MCF 10A (cell line): ENCODE measurements at regions not wholly inside any gene's neighbourhood (a gene's known extent, or its start where the extent isn't known, plus 50 kb on each side); places are given as distances from the start of the nearest gene placed in this dataset.
"Not testable (repeated sequence)": the region's sequence is repeated elsewhere in the genome, so short reads cannot be mapped to it uniquely, and the experiment has no call there.

Source experiments
- BruUV-seq: library from RNA; stranded (reverse); fragments of 400-500 nt; replicated peaks from 2 replicates; lab custom pipeline; 2021; lab: Mats Ljungman, UMichigan
- CTCF ChIA-PET: fragments of 300-600 bp; sonication (Branson Sonifier 250); formaldehyde crosslinking; extraction: SDS; loops from one replicate; lab custom pipeline; 2021; ENCODE audit warnings: antibody characterized with exemption, inconsistent platforms; lab: Yijun Ruan, JAX
- POLR2A ChIA-PET: fragments of 300-600, 350-650 bp; sonication (Branson Sonifier 250); formaldehyde crosslinking; extraction: SDS; loops from one replicate; lab custom pipeline; 2020; ENCODE audit warnings: antibody characterized with exemption, inconsistent platforms; lab: Yijun Ruan, JAX
- DNase-seq: peaks from one replicate; pipeline ENCODE4 v3.0.0-alpha.2; 2018; ENCODE audit not compliant: unreplicated experiment
- H3K27ac Mint-ChIP-seq: one replicate; pipeline ENCODE4 v1.8.0; 2022; ENCODE audit warnings: mild to moderate bottlenecking, low read depth, mixed read lengths; ENCODE audit not compliant: unreplicated experiment
- H3K27me3 Mint-ChIP-seq: one replicate; pipeline ENCODE4 v1.8.0; 2022; ENCODE audit warnings: mixed read lengths; ENCODE audit not compliant: insufficient read depth, unreplicated experiment
- H3K36me3 Mint-ChIP-seq: one replicate; pipeline ENCODE4 v1.8.0; 2022; ENCODE audit warnings: mild to moderate bottlenecking, moderate library complexity, mixed read lengths; ENCODE audit not compliant: insufficient read depth, unreplicated experiment
- H3K4me1 Mint-ChIP-seq: one replicate; pipeline ENCODE4 v1.8.0; 2022; ENCODE audit warnings: mixed read lengths; ENCODE audit not compliant: insufficient read depth, unreplicated experiment
- H3K4me3 Mint-ChIP-seq: one replicate; pipeline ENCODE4 v1.8.0; 2022; ENCODE audit warnings: mild to moderate bottlenecking, moderate library complexity, mixed read lengths; ENCODE audit not compliant: unreplicated experiment
- H3K9me3 Mint-ChIP-seq: one replicate; pipeline ENCODE4 v1.8.0; 2022; ENCODE audit warnings: mixed read lengths; ENCODE audit not compliant: unreplicated experiment
- intact Hi-C: fragments of 100-400 bp; cut with micrococcal nuclease; formaldehyde crosslinking; loops from 2 replicates; pipeline ENCODE4 v1.14.1; 2022
- TF ChIP-seq, protein P1 (sequence below): fragments of 200-600 bp; IDR thresholded peaks from one replicate; pipeline ENCODE4 v1.8.0; 2022; ENCODE audit warnings: antibody characterized with exemption, mild to moderate bottlenecking; ENCODE audit not compliant: unreplicated experiment

DNA sequence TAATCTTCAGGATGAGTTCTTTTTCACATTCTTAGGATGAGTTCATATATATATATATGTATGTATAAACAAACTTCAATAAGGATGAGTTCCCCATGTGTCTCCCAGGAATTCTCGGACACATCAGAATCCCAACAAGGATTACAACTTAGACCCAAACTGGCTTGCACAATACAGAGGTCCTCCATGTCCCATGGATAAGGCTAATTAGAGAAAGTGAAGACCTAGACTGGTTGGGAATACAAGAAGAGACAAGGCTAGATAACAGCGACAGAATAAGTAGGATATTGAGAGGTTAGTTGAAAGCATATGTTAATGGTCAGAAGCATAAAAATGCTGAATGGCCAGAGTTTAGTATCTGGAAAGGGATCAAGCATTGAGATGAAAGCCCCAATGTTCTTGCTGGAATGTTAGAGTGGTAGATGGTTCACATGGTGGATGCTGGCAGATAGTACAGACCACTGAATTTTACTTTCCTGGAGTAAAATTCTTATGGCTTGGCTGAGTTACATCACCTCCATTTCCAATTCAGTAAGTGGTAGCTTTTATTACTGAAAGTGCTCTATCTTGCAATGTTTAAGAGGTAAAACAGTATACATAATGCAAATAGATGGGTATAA lies 154.9 kb upstream of the EPHA4 start:
- POLR2A ChIA-PET: no interaction called here
- Mint-ChIP-seq H3K27me3 (no peaks in the 10 kb centered on the region), H3K4me3 (no peak overlapping the region), H3K4me1 (no peaks in the 10 kb centered on the region), H3K36me3 (no peaks in the 10 kb centered on the region), H3K27ac (no peak overlapping the region), H3K9me3 (peaks cover 19% of the 10 kb centered on the region)
- DNase-seq: no peak
- intact Hi-C loops: no loop called here
- TF ChIP-seq, protein P1, sequence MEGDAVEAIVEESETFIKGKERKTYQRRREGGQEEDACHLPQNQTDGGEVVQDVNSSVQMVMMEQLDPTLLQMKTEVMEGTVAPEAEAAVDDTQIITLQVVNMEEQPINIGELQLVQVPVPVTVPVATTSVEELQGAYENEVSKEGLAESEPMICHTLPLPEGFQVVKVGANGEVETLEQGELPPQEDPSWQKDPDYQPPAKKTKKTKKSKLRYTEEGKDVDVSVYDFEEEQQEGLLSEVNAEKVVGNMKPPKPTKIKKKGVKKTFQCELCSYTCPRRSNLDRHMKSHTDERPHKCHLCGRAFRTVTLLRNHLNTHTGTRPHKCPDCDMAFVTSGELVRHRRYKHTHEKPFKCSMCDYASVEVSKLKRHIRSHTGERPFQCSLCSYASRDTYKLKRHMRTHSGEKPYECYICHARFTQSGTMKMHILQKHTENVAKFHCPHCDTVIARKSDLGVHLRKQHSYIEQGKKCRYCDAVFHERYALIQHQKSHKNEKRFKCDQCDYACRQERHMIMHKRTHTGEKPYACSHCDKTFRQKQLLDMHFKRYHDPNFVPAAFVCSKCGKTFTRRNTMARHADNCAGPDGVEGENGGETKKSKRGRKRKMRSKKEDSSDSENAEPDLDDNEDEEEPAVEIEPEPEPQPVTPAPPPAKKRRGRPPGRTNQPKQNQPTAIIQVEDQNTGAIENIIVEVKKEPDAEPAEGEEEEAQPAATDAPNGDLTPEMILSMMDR: no peak
- CTCF ChIA-PET: no interaction called here
- BruUV-seq: no TSS peak

DNA sequence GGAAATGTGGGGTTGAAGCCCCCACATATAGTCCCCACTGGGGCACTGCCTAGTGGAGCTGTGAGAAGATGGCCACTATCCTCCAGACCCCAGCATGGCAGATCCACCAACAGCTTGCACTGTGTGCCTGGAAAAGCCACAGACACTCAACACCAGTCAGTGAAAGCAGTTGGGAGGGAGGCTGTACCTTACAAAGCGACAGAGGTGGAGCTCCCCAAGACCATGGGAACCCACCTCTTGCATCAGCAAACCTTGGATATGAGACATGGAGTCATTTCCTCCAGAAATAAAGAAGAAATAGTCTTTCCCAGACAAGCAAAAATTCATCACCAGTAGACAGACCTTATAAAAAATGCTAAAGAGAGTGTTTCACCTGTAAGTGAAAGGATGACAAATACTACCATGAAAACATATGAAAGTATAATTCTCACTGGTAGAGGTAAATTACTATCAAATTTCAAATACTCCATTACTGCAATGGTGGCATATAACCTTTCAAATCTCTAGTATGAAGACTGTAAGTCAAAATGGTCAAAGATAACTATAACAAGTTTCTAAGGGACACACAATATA lies 152.6 kb upstream of the EPHA4 start:
- DNase-seq: no peak
- H3K36me3 Mint-ChIP-seq: no peaks in the 10 kb centered on the region
- intact Hi-C loops: no loop called here
- ChIA-PET POLR2A (interaction anchor here (1.2 kb wide), 1 partner anchor 26 kb away, joined by 3 read pairs; no protein-coding TSS in a partner anchor), CTCF (interaction anchor here (0.6 kb wide), 2 partner anchors 139 to 1053 kb away, joined by 3 read pairs; no protein-coding TSS in a partner anchor)
- BruUV-seq: no TSS peak
- H3K9me3 Mint-ChIP-seq: peaks cover 27% of the 10 kb centered on the region
- TF ChIP-seq, protein P1: no peak
- no peak overlapping the region for H3K27ac Mint-ChIP-seq
- no peak overlapping the region for H3K4me3 Mint-ChIP-seq
- no peaks in the 10 kb centered on the region for H3K4me1 Mint-ChIP-seq
- no peaks in the 10 kb centered on the region for H3K27me3 Mint-ChIP-seq

DNA sequence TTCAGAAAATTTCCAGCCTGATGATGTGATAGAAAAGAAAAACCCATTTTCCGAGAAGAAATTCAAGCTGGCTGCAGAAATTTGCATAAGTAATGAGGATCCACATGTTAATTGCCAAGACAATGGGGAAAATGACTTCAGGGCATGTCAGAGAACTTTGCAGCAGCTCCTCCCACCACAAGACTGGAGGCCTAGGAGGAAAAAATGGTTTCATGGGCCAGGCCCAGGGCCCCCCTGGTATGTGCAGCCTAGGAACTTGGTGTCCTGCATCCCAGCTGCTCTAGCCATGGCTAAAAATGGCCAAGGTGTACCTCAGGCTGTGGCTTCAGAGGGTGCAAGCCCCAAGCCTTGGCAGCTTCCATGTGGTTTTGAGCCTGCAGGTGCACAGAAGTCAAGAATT lies 152.0 kb upstream of the EPHA4 start:
- H3K4me3 Mint-ChIP-seq, DNase-seq, H3K27me3 Mint-ChIP-seq, intact Hi-C loops, BruUV-seq, H3K4me1 Mint-ChIP-seq, H3K36me3 Mint-ChIP-seq, H3K27ac Mint-ChIP-seq: not testable (repeated sequence)
- ChIA-PET CTCF (interaction anchor here (0.6 kb wide), 1 partner anchor 139 kb away, joined by 3 read pairs; no protein-coding TSS in a partner anchor), POLR2A (interaction anchor here (1.2 kb wide), 1 partner anchor 26 kb away, joined by 3 read pairs; no protein-coding TSS in a partner anchor)
- peaks cover 27% of the 10 kb centered on the region for H3K9me3 Mint-ChIP-seq

DNA sequence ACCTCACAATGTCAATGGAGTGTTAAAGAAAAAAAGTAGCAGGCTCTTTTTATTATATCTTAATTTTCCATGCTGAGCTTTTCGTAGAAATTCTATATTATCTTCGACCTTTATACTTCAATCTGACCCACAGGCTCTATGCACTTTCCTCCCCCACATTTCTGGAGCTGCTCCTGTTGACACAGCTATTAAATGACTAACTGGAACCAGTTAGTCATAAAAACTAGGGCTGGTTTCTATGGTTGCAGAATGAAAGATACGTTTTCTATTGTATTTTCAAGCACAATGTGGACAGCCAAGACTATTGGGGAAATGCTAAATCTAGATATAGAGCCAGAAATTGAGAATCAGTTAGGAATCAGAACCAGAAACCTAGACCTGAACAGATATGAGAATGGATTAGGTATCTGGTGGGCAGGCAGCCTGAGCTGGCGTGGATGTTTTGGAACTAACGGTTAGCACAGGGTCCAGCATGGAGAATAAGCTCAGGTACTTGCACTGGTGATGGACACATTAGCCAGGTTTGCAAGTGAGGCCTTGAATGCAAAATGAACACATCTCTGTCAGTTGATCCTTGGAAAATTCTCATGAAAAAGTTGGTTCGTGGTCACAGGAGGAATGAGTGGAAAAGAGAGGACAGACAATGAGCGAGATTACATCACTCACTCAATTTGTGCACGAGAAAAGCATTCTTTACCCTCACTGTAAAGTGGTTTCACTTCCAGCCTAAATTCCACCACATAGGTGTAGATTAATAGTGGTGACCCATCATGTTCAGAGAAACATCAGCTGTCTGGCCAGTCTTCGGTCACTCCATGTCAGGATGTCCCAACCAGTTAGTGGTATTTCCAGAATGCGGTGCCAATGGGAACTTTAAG lies 144.6 kb upstream of the EPHA4 start:
- Mint-ChIP-seq H3K9me3 (peaks cover 4% of the 10 kb centered on the region), H3K36me3 (no peaks in the 10 kb centered on the region), H3K4me1 (peaks cover 9% of the 10 kb centered on the region), H3K27me3 (no peaks in the 10 kb centered on the region), H3K4me3 (no peak overlapping the region), H3K27ac (peak overlapping the region; percentile 54)
- intact Hi-C loops: no loop called here
- no TSS peak for BruUV-seq
- ChIA-PET POLR2A (interaction anchor here (0.5 to 0.7 kb wide), 3 partner anchors 109 to 371 kb away, joined by 3 to 4 read pairs (median 3); no protein-coding TSS in a partner anchor), CTCF (interaction anchor here (0.6 kb wide), 1 partner anchor 47 kb away, joined by 4 read pairs; no protein-coding TSS in a partner anchor)
- TF ChIP-seq, protein P1: no peak
- peak; percentile 63 for DNase-seq
